ENCODE measurements at regions not wholly inside any gene's neighbourhood (a gene's known extent, or its start where the extent isn't known, plus 50 kb on each side); places are given as distances from the start of the nearest gene placed in this dataset.

DNA sequence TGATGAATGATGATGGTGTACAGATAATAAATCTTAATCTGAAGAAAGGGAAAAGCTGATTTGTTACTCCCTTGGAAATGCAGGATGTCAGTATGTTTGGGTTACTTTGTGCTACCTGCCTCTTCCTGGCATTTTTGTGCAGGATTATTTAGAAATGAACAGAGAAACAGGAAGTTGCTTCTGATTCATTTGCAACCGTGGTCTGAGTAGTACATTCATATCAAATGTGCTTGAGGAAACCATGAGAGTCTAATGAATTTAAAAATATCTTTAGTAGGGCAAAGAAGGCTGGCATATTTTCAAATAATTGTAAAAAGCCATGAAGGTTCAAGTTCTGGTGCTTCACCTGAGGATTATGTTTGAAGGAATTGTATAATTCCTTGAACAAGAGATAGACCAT is 391.6 kb downstream of the TMEM161B start:
- TF ChIP-seq, protein P1, sequence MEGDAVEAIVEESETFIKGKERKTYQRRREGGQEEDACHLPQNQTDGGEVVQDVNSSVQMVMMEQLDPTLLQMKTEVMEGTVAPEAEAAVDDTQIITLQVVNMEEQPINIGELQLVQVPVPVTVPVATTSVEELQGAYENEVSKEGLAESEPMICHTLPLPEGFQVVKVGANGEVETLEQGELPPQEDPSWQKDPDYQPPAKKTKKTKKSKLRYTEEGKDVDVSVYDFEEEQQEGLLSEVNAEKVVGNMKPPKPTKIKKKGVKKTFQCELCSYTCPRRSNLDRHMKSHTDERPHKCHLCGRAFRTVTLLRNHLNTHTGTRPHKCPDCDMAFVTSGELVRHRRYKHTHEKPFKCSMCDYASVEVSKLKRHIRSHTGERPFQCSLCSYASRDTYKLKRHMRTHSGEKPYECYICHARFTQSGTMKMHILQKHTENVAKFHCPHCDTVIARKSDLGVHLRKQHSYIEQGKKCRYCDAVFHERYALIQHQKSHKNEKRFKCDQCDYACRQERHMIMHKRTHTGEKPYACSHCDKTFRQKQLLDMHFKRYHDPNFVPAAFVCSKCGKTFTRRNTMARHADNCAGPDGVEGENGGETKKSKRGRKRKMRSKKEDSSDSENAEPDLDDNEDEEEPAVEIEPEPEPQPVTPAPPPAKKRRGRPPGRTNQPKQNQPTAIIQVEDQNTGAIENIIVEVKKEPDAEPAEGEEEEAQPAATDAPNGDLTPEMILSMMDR (IDR thresholded peaks at IDR 0.05; ENCODE audit: control insufficient read depth, insufficient read depth, low read depth, low read length, missing control alignments): no peak

DNA sequence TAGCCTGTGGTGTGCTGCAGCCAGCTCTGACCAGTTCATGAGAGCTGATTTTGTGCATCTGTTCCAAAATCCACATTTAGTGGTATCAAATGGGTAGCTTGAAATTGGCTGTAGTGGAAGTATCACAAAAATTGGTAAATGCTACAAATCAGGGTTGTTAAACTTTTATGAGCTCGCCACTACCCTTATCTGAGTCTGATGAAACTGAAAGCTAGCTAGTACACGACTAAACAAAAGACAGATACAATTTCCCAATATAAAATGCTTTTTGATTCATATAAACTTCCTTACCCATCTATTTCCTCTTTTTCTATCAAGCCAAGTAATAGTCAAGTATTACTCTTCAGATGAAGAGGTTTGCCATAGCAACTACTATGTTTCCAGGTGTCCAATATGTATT is 392.0 kb downstream of the TMEM161B start:
- TF ChIP-seq, protein P1 (IDR thresholded peaks at IDR 0.05; ENCODE audit: control insufficient read depth, insufficient read depth, low read depth, low read length, missing control alignments): no peak
- no peak for DNase-seq (ENCODE audit: low read depth)
- H3K4me3 ChIP-seq (ENCODE audit: control insufficient read depth, low read depth, low read length): no peak overlapping the region

More for the DNA sequence above, 391.6 kb downstream of the TMEM161B start:
- DNase-seq (ENCODE audit: low read depth): no peak
- no peak overlapping the region for H3K4me3 ChIP-seq (ENCODE audit: control insufficient read depth, low read depth, low read length)

DNA sequence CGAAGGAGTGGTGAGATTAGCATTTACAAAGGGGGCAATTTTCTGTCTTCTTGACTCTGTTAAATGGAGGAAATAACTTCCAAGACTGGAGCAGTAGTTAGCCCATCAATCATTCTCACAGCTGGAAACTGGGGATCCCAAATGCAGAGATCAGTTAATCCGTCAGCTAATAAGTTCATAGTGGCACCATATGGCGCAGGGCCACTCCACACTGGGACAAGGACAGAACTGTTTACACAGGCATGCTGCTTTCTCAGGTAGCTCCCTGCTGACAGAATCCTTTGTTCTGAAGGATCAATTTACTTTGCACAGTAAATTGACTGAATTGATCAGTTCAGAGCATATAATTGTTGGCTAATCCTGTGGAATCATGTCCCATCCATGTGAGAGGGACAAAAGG is 395.7 kb downstream of the TMEM161B start:
- no peak for DNase-seq (ENCODE audit: low read depth)
- TF ChIP-seq, protein P1 (IDR thresholded peaks at IDR 0.05; ENCODE audit: control insufficient read depth, insufficient read depth, low read depth, low read length, missing control alignments): no peak
- no peak overlapping the region for H3K4me3 ChIP-seq (ENCODE audit: control insufficient read depth, low read depth, low read length)

DNA sequence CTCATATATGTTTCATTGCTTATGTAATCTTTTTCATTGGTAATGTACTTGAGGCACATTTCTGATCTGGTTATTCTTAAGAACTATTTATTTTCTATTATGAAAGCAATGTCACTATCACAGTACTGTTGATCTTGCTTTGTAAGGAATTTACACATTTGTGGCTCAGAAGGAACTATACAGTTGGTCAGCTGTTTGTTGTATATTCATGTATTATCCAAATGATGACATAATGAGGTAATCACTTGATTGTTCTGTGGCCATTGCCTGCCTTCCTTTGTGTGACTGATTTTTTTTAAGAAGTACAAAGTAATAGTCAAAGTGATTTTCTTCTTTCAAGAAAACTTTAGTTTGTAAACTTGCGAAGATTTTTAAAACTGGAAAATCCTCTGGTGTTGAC is 399.9 kb downstream of the TMEM161B start:
- H3K4me3 ChIP-seq (ENCODE audit: control insufficient read depth, low read depth, low read length): no peak overlapping the region
- TF ChIP-seq, protein P1 (IDR thresholded peaks at IDR 0.05; ENCODE audit: control insufficient read depth, insufficient read depth, low read depth, low read length, missing control alignments): no peak
- no peak for DNase-seq (ENCODE audit: low read depth)

DNA sequence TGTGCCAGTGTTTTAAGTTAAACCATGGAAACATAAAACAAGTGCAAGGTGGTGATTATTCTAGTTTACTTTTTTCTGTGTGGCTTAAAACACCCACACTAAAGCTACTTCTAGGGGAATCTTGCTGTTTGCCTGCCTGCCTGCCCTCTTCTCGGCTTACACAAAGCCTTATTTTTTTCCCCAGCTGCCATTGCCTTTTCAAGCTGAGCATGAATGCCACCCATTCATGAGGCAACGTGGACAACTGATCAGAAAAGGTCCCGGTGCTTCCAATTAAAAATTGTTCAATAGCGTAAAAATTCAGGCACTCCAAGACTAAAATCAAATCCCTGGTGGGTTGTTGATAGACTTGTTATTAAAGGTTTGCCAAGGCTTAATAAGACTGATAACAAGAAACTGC is 401.4 kb downstream of the TMEM161B start:
- DNase-seq (ENCODE audit: low read depth): no peak
- TF ChIP-seq, protein P1 (IDR thresholded peaks at IDR 0.05; ENCODE audit: control insufficient read depth, insufficient read depth, low read depth, low read length, missing control alignments): no peak
- no peak overlapping the region for H3K4me3 ChIP-seq (ENCODE audit: control insufficient read depth, low read depth, low read length)

DNA sequence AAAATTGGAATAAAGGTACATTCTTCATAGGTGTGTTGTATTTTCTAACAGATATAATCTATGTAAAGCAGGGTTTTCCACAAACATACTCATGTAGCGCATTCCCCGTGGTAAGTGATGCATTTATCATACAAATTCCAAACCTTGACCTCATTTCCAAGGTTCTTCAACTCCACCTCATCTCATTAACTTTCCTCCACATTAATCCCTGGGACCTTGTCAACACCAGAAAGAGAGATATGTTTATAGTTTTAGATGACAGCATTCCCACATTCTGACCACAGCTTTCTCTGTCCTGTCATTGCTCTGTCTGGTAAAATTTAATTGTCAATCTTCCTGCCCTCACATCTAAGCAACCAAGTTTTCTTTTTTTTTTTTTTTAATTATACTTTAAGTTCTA is 415.1 kb downstream of the TMEM161B start:
- no peak for DNase-seq (ENCODE audit: low read depth)
- TF ChIP-seq, protein P1 (IDR thresholded peaks at IDR 0.05; ENCODE audit: control insufficient read depth, insufficient read depth, low read depth, low read length, missing control alignments): no peak
- H3K4me3 ChIP-seq (ENCODE audit: control insufficient read depth, low read depth, low read length): no peak overlapping the region

DNA sequence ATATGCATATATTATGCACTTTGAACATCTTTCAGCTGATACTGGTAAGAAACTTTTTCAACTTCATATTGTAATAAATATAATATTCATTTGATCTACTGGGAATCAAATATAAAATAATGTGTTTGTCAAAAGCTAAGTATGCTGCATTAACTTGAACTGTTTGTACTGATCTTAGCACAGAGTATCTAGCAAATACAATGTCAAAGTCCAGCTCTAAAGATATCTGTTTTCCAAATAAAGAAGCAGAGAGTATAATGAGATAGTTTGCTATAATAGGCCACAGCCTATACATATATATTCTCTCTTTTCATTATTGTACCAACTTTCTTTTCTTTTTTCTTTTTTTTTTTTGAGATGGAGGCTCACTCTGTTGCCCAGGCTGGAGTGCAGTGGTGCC is 417.0 kb downstream of the TMEM161B start:
- DNase-seq (ENCODE audit: low read depth): no peak
- TF ChIP-seq, protein P1 (IDR thresholded peaks at IDR 0.05; ENCODE audit: control insufficient read depth, insufficient read depth, low read depth, low read length, missing control alignments): no peak
- no peak overlapping the region for H3K4me3 ChIP-seq (ENCODE audit: control insufficient read depth, low read depth, low read length)

All from AG09309 (cell line).